ENCODE measurements at regions not wholly inside any gene's neighbourhood (a gene's known extent, or its start where the extent isn't known, plus 50 kb on each side); places are given as distances from the start of the nearest gene placed in this dataset.

- Histone ChIP-seq H3K27me3 (ENCODE audit: low read length) (0 out of 2 replicates have a peak, but pooled peaks cover 2% of the 10 kb centered on the region), H3K27ac (ENCODE audit: low read length) (no peak overlapping the region), H3K4me2 (ENCODE audit: low read depth, low read length, poor library complexity, severe bottlenecking) (no peak overlapping the region), H3K79me2 (ENCODE audit: low read length) (no peaks in the 10 kb centered on the region), H3K9me2 (replicated peaks; ENCODE audit: insufficient read depth, low read length) (no peaks in the 10 kb centered on the region), H3K9ac (ENCODE audit: low read length) (no peak overlapping the region), H3K9me3 (ENCODE audit: low read length) (no peaks in the 10 kb centered on the region), H4K20me1 (ENCODE audit: insufficient read depth, low read depth, low read length) (no peaks in the 10 kb centered on the region), H3K4me3 (ENCODE audit: low read length) (no peak overlapping the region), H2AFZ (ENCODE audit: low read length) (no peak overlapping the region), H3K36me3 (ENCODE audit: insufficient read depth, low read length) (no peaks in the 10 kb centered on the region), H3K4me1 (ENCODE audit: low read length) (no peaks in the 10 kb centered on the region)
- DNase-seq = no peak
Measured at GRCh38 chr14:22185789-22186188, 403.2 kb downstream of the DAD1 start.

DNA sequence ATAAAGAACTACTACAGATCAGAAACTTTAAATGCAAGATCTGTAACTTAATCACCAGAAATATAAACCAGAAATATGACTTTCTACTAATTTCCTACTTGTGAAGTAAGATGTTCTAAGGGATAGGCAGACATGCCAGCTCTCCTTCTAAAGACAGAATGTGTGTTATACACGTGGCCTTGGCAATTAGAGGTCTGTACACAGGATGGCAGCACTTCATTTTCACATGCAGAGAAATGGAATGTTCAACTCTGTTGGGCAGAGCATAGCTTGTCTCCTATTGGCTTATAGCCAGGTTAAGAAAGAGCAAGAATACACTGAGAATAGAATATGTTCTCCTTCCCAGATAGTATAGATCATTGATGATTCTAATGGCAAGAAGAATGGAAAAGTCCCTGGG is 403.8 kb downstream of the DAD1 start:
- no peaks in the 10 kb centered on the region for H3K36me3 ChIP-seq (ENCODE audit: insufficient read depth, low read length)
- no peak overlapping the region for H3K4me2 ChIP-seq (ENCODE audit: low read depth, low read length, poor library complexity, severe bottlenecking)
- H3K27me3 ChIP-seq (ENCODE audit: low read length) = 0 out of 2 replicates have a peak, but pooled peaks cover 2% of the 10 kb centered on the region
- no peak overlapping the region for H3K27ac ChIP-seq (ENCODE audit: low read length)
- no peaks in the 10 kb centered on the region for H3K4me1 ChIP-seq (ENCODE audit: low read length)
- no peak overlapping the region for H3K9ac ChIP-seq (ENCODE audit: low read length)
- no peak for DNase-seq
- no peak overlapping the region for H2AFZ ChIP-seq (ENCODE audit: low read length)
- H3K9me3 ChIP-seq (ENCODE audit: low read length) = no peaks in the 10 kb centered on the region
- no peak overlapping the region for H3K4me3 ChIP-seq (ENCODE audit: low read length)
- H3K79me2 ChIP-seq (ENCODE audit: low read length) = no peaks in the 10 kb centered on the region
- no peaks in the 10 kb centered on the region for H4K20me1 ChIP-seq (ENCODE audit: insufficient read depth, low read depth, low read length)
- H3K9me2 ChIP-seq (replicated peaks; ENCODE audit: insufficient read depth, low read length) = no peaks in the 10 kb centered on the region

GRCh38 chr14:22184830-22185168 is 404.2 kb downstream of the DAD1 start:
- Histone ChIP-seq H3K9ac (ENCODE audit: low read length) (no peak overlapping the region), H3K27me3 (ENCODE audit: low read length) (0 out of 2 replicates have a peak, but pooled peaks cover 2% of the 10 kb centered on the region), H4K20me1 (ENCODE audit: insufficient read depth, low read depth, low read length) (no peaks in the 10 kb centered on the region), H3K9me3 (ENCODE audit: low read length) (no peaks in the 10 kb centered on the region), H3K9me2 (replicated peaks; ENCODE audit: insufficient read depth, low read length) (no peaks in the 10 kb centered on the region), H3K4me3 (ENCODE audit: low read length) (no peak overlapping the region), H3K4me1 (ENCODE audit: low read length) (no peaks in the 10 kb centered on the region), H2AFZ (ENCODE audit: low read length) (no peak overlapping the region), H3K4me2 (ENCODE audit: low read depth, low read length, poor library complexity, severe bottlenecking) (no peak overlapping the region), H3K79me2 (ENCODE audit: low read length) (no peaks in the 10 kb centered on the region), H3K27ac (ENCODE audit: low read length) (no peak overlapping the region), H3K36me3 (ENCODE audit: insufficient read depth, low read length) (no peaks in the 10 kb centered on the region)
- no peak for DNase-seq

GRCh38 chr14:22184157-22184829 is 404.7 kb downstream of the DAD1 start:
- Histone ChIP-seq H3K79me2 (ENCODE audit: low read length) (no peaks in the 10 kb centered on the region), H3K9ac (ENCODE audit: low read length) (no peak overlapping the region), H3K27ac (ENCODE audit: low read length) (no peak overlapping the region), H3K9me2 (replicated peaks; ENCODE audit: insufficient read depth, low read length) (no peaks in the 10 kb centered on the region), H3K9me3 (ENCODE audit: low read length) (no peaks in the 10 kb centered on the region), H2AFZ (ENCODE audit: low read length) (no peak overlapping the region), H3K4me3 (ENCODE audit: low read length) (no peak overlapping the region), H3K27me3 (ENCODE audit: low read length) (0 out of 2 replicates have a peak, but pooled peaks cover 2% of the 10 kb centered on the region), H3K36me3 (ENCODE audit: insufficient read depth, low read length) (no peaks in the 10 kb centered on the region), H4K20me1 (ENCODE audit: insufficient read depth, low read depth, low read length) (no peaks in the 10 kb centered on the region), H3K4me1 (ENCODE audit: low read length) (no peaks in the 10 kb centered on the region), H3K4me2 (ENCODE audit: low read depth, low read length, poor library complexity, severe bottlenecking) (no peak overlapping the region)
- no peak for DNase-seq

- H2AFZ ChIP-seq (ENCODE audit: low read length) = no peak overlapping the region
- no peaks in the 10 kb centered on the region for H3K27me3 ChIP-seq (ENCODE audit: low read length)
- no peak overlapping the region for H3K4me2 ChIP-seq (ENCODE audit: low read depth, low read length, poor library complexity, severe bottlenecking)
- no peaks in the 10 kb centered on the region for H3K36me3 ChIP-seq (ENCODE audit: insufficient read depth, low read length)
- H3K9me3 ChIP-seq (ENCODE audit: low read length) = no peaks in the 10 kb centered on the region
- no peak overlapping the region for H3K4me3 ChIP-seq (ENCODE audit: low read length)
- H3K4me1 ChIP-seq (ENCODE audit: low read length) = no peaks in the 10 kb centered on the region
- no peaks in the 10 kb centered on the region for H4K20me1 ChIP-seq (ENCODE audit: insufficient read depth, low read depth, low read length)
- no peaks in the 10 kb centered on the region for H3K9me2 ChIP-seq (replicated peaks; ENCODE audit: insufficient read depth, low read length)
- no peak for DNase-seq
- no peak overlapping the region for H3K9ac ChIP-seq (ENCODE audit: low read length)
- H3K27ac ChIP-seq (ENCODE audit: low read length) = no peak overlapping the region
- H3K79me2 ChIP-seq (ENCODE audit: low read length) = no peaks in the 10 kb centered on the region
Measured at GRCh38 chr14:22180045-22180444, 409.0 kb downstream of the DAD1 start.

GRCh38 chr14:22179190-22179589 is 409.8 kb downstream of the DAD1 start:
- Histone ChIP-seq H3K36me3 (ENCODE audit: insufficient read depth, low read length) (no peaks in the 10 kb centered on the region), H3K4me1 (ENCODE audit: low read length) (no peaks in the 10 kb centered on the region), H3K9me2 (replicated peaks; ENCODE audit: insufficient read depth, low read length) (no peaks in the 10 kb centered on the region), H4K20me1 (ENCODE audit: insufficient read depth, low read depth, low read length) (no peaks in the 10 kb centered on the region), H3K9ac (ENCODE audit: low read length) (no peak overlapping the region), H2AFZ (ENCODE audit: low read length) (no peak overlapping the region), H3K4me2 (ENCODE audit: low read depth, low read length, poor library complexity, severe bottlenecking) (no peak overlapping the region), H3K27me3 (ENCODE audit: low read length) (no peaks in the 10 kb centered on the region), H3K79me2 (ENCODE audit: low read length) (no peaks in the 10 kb centered on the region), H3K9me3 (ENCODE audit: low read length) (no peaks in the 10 kb centered on the region), H3K27ac (ENCODE audit: low read length) (no peak overlapping the region), H3K4me3 (ENCODE audit: low read length) (no peak overlapping the region)
- DNase-seq = no peak

DNA sequence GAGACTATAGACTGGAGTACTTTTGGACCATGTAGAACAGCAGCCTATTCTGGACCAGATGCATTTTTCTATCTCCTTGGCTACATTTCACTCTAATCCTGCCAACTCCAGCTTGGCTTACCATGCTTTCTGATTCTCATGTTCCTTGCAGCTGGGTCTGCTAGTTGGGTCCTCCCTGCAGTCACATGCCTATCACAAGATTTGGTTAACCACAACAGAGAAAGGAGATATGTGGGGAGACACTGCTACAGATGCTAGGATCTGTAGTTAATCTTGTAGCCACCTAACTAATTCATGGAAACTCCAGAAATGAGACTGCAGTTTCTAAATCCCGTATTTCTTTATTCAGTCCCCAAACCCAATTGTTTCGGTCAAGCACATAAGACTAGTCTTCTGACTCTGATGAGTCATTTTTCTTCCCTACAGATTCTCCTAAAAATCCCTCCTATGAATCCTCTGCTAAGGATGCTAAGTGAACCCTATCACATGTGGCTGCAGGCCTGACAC is 410.6 kb downstream of the DAD1 start:
- no peaks in the 10 kb centered on the region for H3K9me3 ChIP-seq (ENCODE audit: low read length)
- H3K9ac ChIP-seq (ENCODE audit: low read length) = no peak overlapping the region
- H3K9me2 ChIP-seq (replicated peaks; ENCODE audit: insufficient read depth, low read length) = no peaks in the 10 kb centered on the region
- H3K36me3 ChIP-seq (ENCODE audit: insufficient read depth, low read length) = no peaks in the 10 kb centered on the region
- no peaks in the 10 kb centered on the region for H3K4me1 ChIP-seq (ENCODE audit: low read length)
- no peak overlapping the region for H3K27ac ChIP-seq (ENCODE audit: low read length)
- no peaks in the 10 kb centered on the region for H4K20me1 ChIP-seq (ENCODE audit: insufficient read depth, low read depth, low read length)
- no peaks in the 10 kb centered on the region for H3K27me3 ChIP-seq (ENCODE audit: low read length)
- no peak overlapping the region for H3K4me3 ChIP-seq (ENCODE audit: low read length)
- no peak for DNase-seq
- no peak overlapping the region for H3K4me2 ChIP-seq (ENCODE audit: low read depth, low read length, poor library complexity, severe bottlenecking)
- no peaks in the 10 kb centered on the region for H3K79me2 ChIP-seq (ENCODE audit: low read length)
- H2AFZ ChIP-seq (ENCODE audit: low read length) = no peak overlapping the region

GRCh38 chr14:22177870-22178269 is 411.2 kb downstream of the DAD1 start:
- Histone ChIP-seq H3K4me3 (ENCODE audit: low read length) (no peak overlapping the region), H3K4me1 (ENCODE audit: low read length) (no peaks in the 10 kb centered on the region), H3K79me2 (ENCODE audit: low read length) (no peaks in the 10 kb centered on the region), H3K36me3 (ENCODE audit: insufficient read depth, low read length) (no peaks in the 10 kb centered on the region), H3K9ac (ENCODE audit: low read length) (no peak overlapping the region), H4K20me1 (ENCODE audit: insufficient read depth, low read depth, low read length) (no peaks in the 10 kb centered on the region), H3K9me3 (ENCODE audit: low read length) (no peaks in the 10 kb centered on the region), H3K27ac (ENCODE audit: low read length) (no peak overlapping the region), H2AFZ (ENCODE audit: low read length) (no peak overlapping the region), H3K27me3 (ENCODE audit: low read length) (no peaks in the 10 kb centered on the region), H3K9me2 (replicated peaks; ENCODE audit: insufficient read depth, low read length) (no peaks in the 10 kb centered on the region), H3K4me2 (ENCODE audit: low read depth, low read length, poor library complexity, severe bottlenecking) (no peak overlapping the region)
- no peak for DNase-seq

Data from Karpas-422 (cell line).